Mesendoderm (in vitro differentiated cells): ENCODE measurements at regions not wholly inside any gene's neighbourhood (a gene's known extent, or its start where the extent isn't known, plus 50 kb on each side); places are given as distances from the start of the nearest gene placed in this dataset.

ENCODE experiments used
- DNase-seq: peaks from one replicate; pipeline ENCODE4 v3.0.0; 2013
- H2AK5ac ChIP-seq: 2 replicates; pipeline ENCODE4 v1.6.1; 2013; ENCODE audit warnings: low read length, inconsistent platforms
- H2BK120ac ChIP-seq: 2 replicates; pipeline ENCODE4 v1.6.1; 2013; ENCODE audit warnings: low read depth, mild to moderate bottlenecking, low read length, moderate library complexity, mixed read lengths
- H2BK15ac ChIP-seq: replicated peaks from 2 replicates; pipeline ENCODE4 v1.6.1; 2013; ENCODE audit warnings: low read depth, mild to moderate bottlenecking, moderate library complexity
- H2BK5ac ChIP-seq: 2 replicates; pipeline ENCODE4 v1.6.1; 2013; ENCODE audit warnings: low read length, inconsistent platforms
- H3K18ac ChIP-seq: 2 replicates; pipeline ENCODE4 v1.6.1; 2013; ENCODE audit warnings: mild to moderate bottlenecking, low read length, mixed read lengths
- H3K23ac ChIP-seq: one replicate; pipeline ENCODE4 v1.6.1; 2013; ENCODE audit warnings: low read length
- H3K27ac ChIP-seq: 2 replicates; pipeline ENCODE4 v1.5.1; 2013; ENCODE audit warnings: low read depth, mild to moderate bottlenecking, inconsistent platforms, low read length, moderate library complexity
- H3K27me3 ChIP-seq: 2 replicates; pipeline ENCODE4 v1.6.1; 2013; ENCODE audit warnings: low read length, control low read depth, mild to moderate bottlenecking, inconsistent platforms; ENCODE audit not compliant: insufficient read depth, poor library complexity
- H3K36me3 ChIP-seq: 2 replicates; pipeline ENCODE4 v1.6.1; 2013; ENCODE audit warnings: low read length, inconsistent platforms; ENCODE audit not compliant: control insufficient read depth, insufficient read depth
- H3K4ac ChIP-seq: one replicate; pipeline ENCODE4 v1.6.1; 2013; ENCODE audit warnings: low read depth, mild to moderate bottlenecking, low read length, moderate library complexity
- H3K4me1 ChIP-seq: 2 replicates; pipeline ENCODE4 v1.6.1; 2013; ENCODE audit warnings: low read depth, low read length, inconsistent platforms; ENCODE audit not compliant: control insufficient read depth
- H3K4me2 ChIP-seq: 2 replicates; pipeline ENCODE4 v1.6.1; 2013; ENCODE audit warnings: low read length
- H3K4me3 ChIP-seq: 2 replicates; pipeline ENCODE4 v1.5.1; 2013; ENCODE audit warnings: mild to moderate bottlenecking, low read length
- H3K56ac ChIP-seq: one replicate; pipeline ENCODE4 v1.6.1; 2013; ENCODE audit warnings: low read length
- H3K79me1 ChIP-seq: 2 replicates; pipeline ENCODE4 v1.6.1; 2013; ENCODE audit warnings: low read length, inconsistent platforms
- H3K79me2 ChIP-seq: 2 replicates; pipeline ENCODE4 v1.6.1; 2013; ENCODE audit warnings: mild to moderate bottlenecking, low read length; ENCODE audit not compliant: control insufficient read depth, insufficient read depth
- H3K9ac ChIP-seq: 2 replicates; pipeline ENCODE4 v1.6.1; 2013; ENCODE audit warnings: low read length, inconsistent platforms
- H4K5ac ChIP-seq: one replicate; pipeline ENCODE4 v1.6.1; 2013; ENCODE audit warnings: low read length
- H4K8ac ChIP-seq: one replicate; pipeline ENCODE4 v1.6.1; 2013; ENCODE audit warnings: low read depth, mild to moderate bottlenecking, control low read depth, low read length, moderate library complexity
- WGBS: extraction: QIAGEN DNeasy Blood & Tissue Kit; methylation state at CpG from one replicate; pipeline ENCODE4 v1.1.7; 2013; ENCODE audit warnings: low lambda C conversion rate, missing lambda C conversion rate; ENCODE audit not compliant: insufficient coverage; ENCODE audit errors: extremely low coverage; 5-methylcytosine and 5-hydroxymethylcytosine counted together

- H3K18ac ChIP-seq: no peak overlapping the region
- no peak overlapping the region for H3K4me3 ChIP-seq
- H3K79me1 ChIP-seq: no peaks in the 10 kb centered on the region
- H4K5ac ChIP-seq: no peak overlapping the region
- DNase-seq: peak; percentile 4
- no peak overlapping the region for H3K4ac ChIP-seq
- no peak overlapping the region for H3K9ac ChIP-seq
- H2BK5ac ChIP-seq: no peak overlapping the region
- H3K56ac ChIP-seq: no peak overlapping the region
- no peak overlapping the region for H4K8ac ChIP-seq
- no CpG with 5 or more reads among the region's 2 CpGs for WGBS
- H2BK15ac ChIP-seq: no peak overlapping the region
- no peak overlapping the region for H3K27ac ChIP-seq
- no peaks in the 10 kb centered on the region for H3K36me3 ChIP-seq
- H3K4me2 ChIP-seq: no peak overlapping the region
- no peaks in the 10 kb centered on the region for H3K79me2 ChIP-seq
- no peak overlapping the region for H2BK120ac ChIP-seq
- H3K4me1 ChIP-seq: no peaks in the 10 kb centered on the region
- H3K27me3 ChIP-seq: no peaks in the 10 kb centered on the region
- H3K23ac ChIP-seq: no peak overlapping the region
- no peak overlapping the region for H2AK5ac ChIP-seq
These were observed 715.1 kb upstream of the SLC8A1 start for GRCh38 chr2:41167014-41167413.

- Histone ChIP-seq H3K4me3 (no peak overlapping the region), H3K79me1 (no peaks in the 10 kb centered on the region), H3K56ac (no peak overlapping the region), H3K9ac (no peak overlapping the region), H3K4me2 (no peak overlapping the region), H3K27ac (no peak overlapping the region), H3K79me2 (no peaks in the 10 kb centered on the region), H3K4ac (no peak overlapping the region), H2BK15ac (no peak overlapping the region), H3K36me3 (no peaks in the 10 kb centered on the region), H3K27me3 (no peaks in the 10 kb centered on the region), H3K23ac (no peak overlapping the region), H4K8ac (no peak overlapping the region), H3K4me1 (no peaks in the 10 kb centered on the region), H4K5ac (no peak overlapping the region), H3K18ac (no peak overlapping the region), H2BK5ac (no peak overlapping the region), H2AK5ac (no peak overlapping the region), H2BK120ac (no peak overlapping the region)
- no CpG with 5 or more reads among the region's 2 CpGs for WGBS
- peak; percentile 26 for DNase-seq
These were observed 717.9 kb upstream of the SLC8A1 start for GRCh38 chr2:41169744-41170143.

GRCh38 chr2:41170589-41170988 lies 718.7 kb upstream of the SLC8A1 start:
- H4K5ac ChIP-seq: no peak overlapping the region
- H3K9ac ChIP-seq: no peak overlapping the region
- H2AK5ac ChIP-seq: no peak overlapping the region
- DNase-seq: no peak
- no peaks in the 10 kb centered on the region for H3K79me2 ChIP-seq
- no peak overlapping the region for H3K56ac ChIP-seq
- H3K36me3 ChIP-seq: no peaks in the 10 kb centered on the region
- H3K79me1 ChIP-seq: no peaks in the 10 kb centered on the region
- no peak overlapping the region for H3K27ac ChIP-seq
- H2BK5ac ChIP-seq: no peak overlapping the region
- WGBS: no CpG with 5 or more reads among the region's 1 CpG
- no peak overlapping the region for H3K4me3 ChIP-seq
- no peak overlapping the region for H3K4ac ChIP-seq
- no peaks in the 10 kb centered on the region for H3K4me1 ChIP-seq
- no peaks in the 10 kb centered on the region for H3K27me3 ChIP-seq
- H2BK120ac ChIP-seq: no peak overlapping the region
- H3K4me2 ChIP-seq: no peak overlapping the region
- no peak overlapping the region for H4K8ac ChIP-seq
- no peak overlapping the region for H3K18ac ChIP-seq
- no peak overlapping the region for H3K23ac ChIP-seq
- H2BK15ac ChIP-seq: no peak overlapping the region

- no peak overlapping the region for H2BK120ac ChIP-seq
- H3K79me2 ChIP-seq: no peaks in the 10 kb centered on the region
- H3K79me1 ChIP-seq: no peaks in the 10 kb centered on the region
- H4K8ac ChIP-seq: no peak overlapping the region
- no peak overlapping the region for H3K4me3 ChIP-seq
- no peak overlapping the region for H3K4me2 ChIP-seq
- H3K18ac ChIP-seq: no peak overlapping the region
- no peak overlapping the region for H3K4ac ChIP-seq
- H2BK5ac ChIP-seq: no peak overlapping the region
- no peaks in the 10 kb centered on the region for H3K4me1 ChIP-seq
- no peaks in the 10 kb centered on the region for H3K36me3 ChIP-seq
- H3K27ac ChIP-seq: no peak overlapping the region
- no peak overlapping the region for H3K9ac ChIP-seq
- H3K56ac ChIP-seq: no peak overlapping the region
- H4K5ac ChIP-seq: no peak overlapping the region
- no peaks in the 10 kb centered on the region for H3K27me3 ChIP-seq
- H3K23ac ChIP-seq: no peak overlapping the region
- no peak for DNase-seq
- H2BK15ac ChIP-seq: no peak overlapping the region
- no peak overlapping the region for H2AK5ac ChIP-seq
- WGBS: no CpG with 5 or more reads among the region's 2 CpGs
These were observed 728.5 kb upstream of the SLC8A1 start for GRCh38 chr2:41180387-41180786.

DNA sequence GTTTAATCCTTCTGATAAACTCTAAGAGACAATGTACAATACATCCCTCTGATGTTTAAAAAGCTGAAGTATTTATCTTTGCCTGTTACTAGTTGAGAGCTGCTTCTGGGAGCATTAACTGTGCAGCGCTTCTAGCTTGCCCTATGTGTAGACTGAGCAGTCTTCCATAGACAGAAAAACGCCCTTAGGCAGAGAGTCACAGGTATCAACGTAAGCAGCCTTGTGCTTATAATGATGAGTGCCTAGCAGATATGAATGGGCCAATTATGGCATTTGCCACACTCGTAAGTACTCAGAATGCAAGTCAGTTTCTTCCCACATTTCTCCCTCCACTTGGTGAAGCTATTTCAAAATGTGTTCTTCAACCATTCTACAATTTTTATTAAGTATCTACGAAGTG lies 731.1 kb upstream of the SLC8A1 start:
- Histone ChIP-seq H3K27ac (no peak overlapping the region), H3K4me2 (no peak overlapping the region), H4K8ac (no peak overlapping the region), H2AK5ac (no peak overlapping the region), H3K23ac (no peak overlapping the region), H2BK120ac (no peak overlapping the region), H4K5ac (no peak overlapping the region), H3K79me1 (no peaks in the 10 kb centered on the region), H3K27me3 (no peaks in the 10 kb centered on the region), H2BK15ac (no peak overlapping the region), H3K4me3 (no peak overlapping the region), H3K4ac (no peak overlapping the region), H2BK5ac (no peak overlapping the region), H3K79me2 (no peaks in the 10 kb centered on the region), H3K36me3 (no peaks in the 10 kb centered on the region), H3K18ac (no peak overlapping the region), H3K4me1 (no peaks in the 10 kb centered on the region), H3K56ac (no peak overlapping the region), H3K9ac (no peak overlapping the region)
- no CpG with 5 or more reads among the region's 5 CpGs for WGBS
- no peak for DNase-seq

DNA sequence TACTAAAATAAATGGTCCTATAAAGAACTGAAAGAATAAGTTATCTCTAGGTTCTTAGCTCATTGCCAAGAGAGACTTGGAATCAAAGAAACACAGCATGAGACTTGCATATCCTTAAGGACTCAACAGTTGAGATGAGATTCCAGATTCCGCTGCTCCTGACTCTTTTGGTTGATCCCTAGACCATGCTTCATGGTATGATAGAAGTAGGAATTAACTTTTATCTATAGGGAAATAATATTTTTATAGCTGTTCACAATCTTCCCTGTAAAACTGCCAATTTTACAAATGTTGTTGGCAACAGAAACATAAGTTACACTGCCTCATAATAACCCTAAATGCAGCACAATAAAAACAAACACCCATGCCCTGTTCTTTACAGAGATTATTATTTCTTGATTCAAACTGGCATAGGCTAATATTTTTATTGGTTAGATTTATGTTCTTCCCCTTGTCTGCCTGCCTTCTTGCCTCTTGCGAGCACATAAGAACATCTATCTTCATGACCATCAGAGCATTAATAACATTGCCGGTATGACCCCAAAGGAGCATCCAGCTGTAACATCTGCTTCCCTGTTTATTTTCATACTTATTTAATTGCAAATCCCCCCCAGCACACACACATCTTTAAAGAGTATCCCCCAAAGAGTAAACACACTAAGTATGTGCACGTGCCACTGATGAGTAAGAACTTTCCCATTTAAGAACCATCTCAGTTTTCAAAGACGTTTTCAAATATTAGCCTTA lies 735.7 kb upstream of the SLC8A1 start:
- Histone ChIP-seq H3K36me3 (no peaks in the 10 kb centered on the region), H3K4me1 (no peaks in the 10 kb centered on the region), H3K4me2 (no peak overlapping the region), H2BK15ac (no peak overlapping the region), H2BK5ac (no peak overlapping the region), H4K8ac (no peak overlapping the region), H3K23ac (no peak overlapping the region), H3K79me1 (no peaks in the 10 kb centered on the region), H2AK5ac (no peak overlapping the region), H3K4me3 (no peak overlapping the region), H3K79me2 (no peaks in the 10 kb centered on the region), H4K5ac (no peak overlapping the region), H2BK120ac (no peak overlapping the region), H3K27ac (no peak overlapping the region), H3K27me3 (no peaks in the 10 kb centered on the region), H3K18ac (no peak overlapping the region), H3K56ac (no peak overlapping the region), H3K9ac (no peak overlapping the region), H3K4ac (no peak overlapping the region)
- peak; percentile 11 for DNase-seq
- WGBS: no CpG with 5 or more reads among the region's 5 CpGs
